ENCODE measurements at regions not wholly inside any gene's neighbourhood (a gene's known extent, or its start where the extent isn't known, plus 50 kb on each side); places are given as distances from the start of the nearest gene placed in this dataset.

DNA sequence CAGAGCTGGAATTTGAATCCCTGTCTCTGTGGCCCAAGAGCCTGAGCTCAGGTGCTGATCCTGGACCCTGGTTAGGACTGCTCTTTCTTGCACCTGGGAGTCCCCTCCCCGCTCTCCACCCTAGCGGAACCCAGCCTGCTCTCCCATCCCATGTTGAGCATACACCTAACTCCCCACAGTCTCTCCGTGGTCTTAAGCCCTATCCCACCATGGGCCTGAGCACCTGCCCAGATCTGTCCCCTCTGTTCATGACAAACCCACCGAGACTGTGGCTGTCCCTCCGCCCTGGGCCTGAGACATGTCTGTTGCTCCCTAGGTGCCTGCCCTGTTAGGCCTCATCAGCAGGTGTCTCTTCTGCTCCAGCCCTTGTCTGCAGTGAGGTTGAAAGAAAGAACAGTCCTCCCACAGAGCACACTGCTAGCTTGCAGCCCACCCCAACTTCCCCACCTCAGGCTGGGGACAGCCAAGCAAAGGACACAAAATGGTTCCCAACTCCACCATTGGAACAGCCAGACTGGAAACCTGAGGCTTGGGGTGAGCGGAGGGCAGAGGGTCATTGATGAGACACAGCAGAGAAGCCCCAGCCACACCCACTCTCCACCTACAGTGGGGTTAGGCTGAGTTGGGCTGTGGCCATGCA, 118.5 kb downstream of the MATN1 start:
- TF ChIP-seq, protein P1, sequence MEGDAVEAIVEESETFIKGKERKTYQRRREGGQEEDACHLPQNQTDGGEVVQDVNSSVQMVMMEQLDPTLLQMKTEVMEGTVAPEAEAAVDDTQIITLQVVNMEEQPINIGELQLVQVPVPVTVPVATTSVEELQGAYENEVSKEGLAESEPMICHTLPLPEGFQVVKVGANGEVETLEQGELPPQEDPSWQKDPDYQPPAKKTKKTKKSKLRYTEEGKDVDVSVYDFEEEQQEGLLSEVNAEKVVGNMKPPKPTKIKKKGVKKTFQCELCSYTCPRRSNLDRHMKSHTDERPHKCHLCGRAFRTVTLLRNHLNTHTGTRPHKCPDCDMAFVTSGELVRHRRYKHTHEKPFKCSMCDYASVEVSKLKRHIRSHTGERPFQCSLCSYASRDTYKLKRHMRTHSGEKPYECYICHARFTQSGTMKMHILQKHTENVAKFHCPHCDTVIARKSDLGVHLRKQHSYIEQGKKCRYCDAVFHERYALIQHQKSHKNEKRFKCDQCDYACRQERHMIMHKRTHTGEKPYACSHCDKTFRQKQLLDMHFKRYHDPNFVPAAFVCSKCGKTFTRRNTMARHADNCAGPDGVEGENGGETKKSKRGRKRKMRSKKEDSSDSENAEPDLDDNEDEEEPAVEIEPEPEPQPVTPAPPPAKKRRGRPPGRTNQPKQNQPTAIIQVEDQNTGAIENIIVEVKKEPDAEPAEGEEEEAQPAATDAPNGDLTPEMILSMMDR (IDR thresholded peaks at IDR 0.05; ENCODE audit: insufficient read depth, low read depth, low read length) = no peak
- no peak for TF ChIP-seq EZH2 (IDR thresholded peaks at IDR 0.05; ENCODE audit: insufficient read depth, low read length)
